ENCODE measurements at regions not wholly inside any gene's neighbourhood (a gene's known extent, or its start where the extent isn't known, plus 50 kb on each side); places are given as distances from the start of the nearest gene placed in this dataset.

- H3K27me3 ChIP-seq (ENCODE audit: control insufficient read depth in 1 of 2, insufficient read depth in 2 of 2, low read length in 2 of 2), result no peaks in the 10 kb centered on the region
- no peaks in the 10 kb centered on the region for H3K36me3 ChIP-seq (ENCODE audit: control insufficient read depth in 1 of 2, insufficient read depth in 2 of 2, low read length in 2 of 2)
- no peak overlapping the region for H3K27ac ChIP-seq (ENCODE audit: low read depth, low read length)
- no peak overlapping the region for H3K4me3 ChIP-seq (ENCODE audit: low read depth in 1 of 2, low read length in 2 of 2)
- H3K9ac ChIP-seq (ENCODE audit: low read depth in 1 of 2, low read length in 2 of 2), result no peak overlapping the region
- no peaks in the 10 kb centered on the region for H3K4me1 ChIP-seq (ENCODE audit: control insufficient read depth in 1 of 2, insufficient read depth in 2 of 2, low read length in 2 of 2)
- H3K9me3 ChIP-seq (ENCODE audit: control insufficient read depth in 1 of 2, low read length in 2 of 2), result no peaks in the 10 kb centered on the region
Observed at GRCh38 chr3:153577059-153577736, 415.2 kb downstream of the RAP2B start.

DNA sequence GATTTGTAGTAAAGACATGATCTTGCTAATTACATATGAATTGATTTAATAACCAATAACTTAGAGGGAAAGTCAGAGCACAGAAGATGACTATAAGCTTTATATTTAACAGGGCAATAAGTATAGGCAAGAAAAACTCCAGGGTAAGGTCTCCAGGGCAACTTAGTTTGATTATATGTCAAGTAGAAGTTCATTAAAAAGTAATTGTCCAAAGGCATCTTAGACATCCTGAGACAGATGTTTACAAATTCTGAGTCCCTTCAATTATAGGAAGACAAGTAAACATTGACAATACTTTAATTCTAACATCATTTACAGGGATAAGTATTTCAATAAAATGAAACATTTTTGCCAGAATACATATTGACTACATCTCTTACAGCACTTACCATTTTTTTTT is 416.0 kb downstream of the RAP2B start:
- Histone ChIP-seq H3K27me3 (ENCODE audit: control insufficient read depth in 1 of 2, insufficient read depth in 2 of 2, low read length in 2 of 2) (no peaks in the 10 kb centered on the region), H3K36me3 (ENCODE audit: control insufficient read depth in 1 of 2, insufficient read depth in 2 of 2, low read length in 2 of 2) (no peaks in the 10 kb centered on the region), H3K9me3 (ENCODE audit: control insufficient read depth in 1 of 2, low read length in 2 of 2) (no peaks in the 10 kb centered on the region), H3K4me3 (ENCODE audit: low read depth in 1 of 2, low read length in 2 of 2) (no peak overlapping the region), H3K27ac (ENCODE audit: low read depth, low read length) (no peak overlapping the region), H3K9ac (ENCODE audit: low read depth in 1 of 2, low read length in 2 of 2) (no peak overlapping the region), H3K4me1 (ENCODE audit: control insufficient read depth in 1 of 2, insufficient read depth in 2 of 2, low read length in 2 of 2) (no peaks in the 10 kb centered on the region)

DNA sequence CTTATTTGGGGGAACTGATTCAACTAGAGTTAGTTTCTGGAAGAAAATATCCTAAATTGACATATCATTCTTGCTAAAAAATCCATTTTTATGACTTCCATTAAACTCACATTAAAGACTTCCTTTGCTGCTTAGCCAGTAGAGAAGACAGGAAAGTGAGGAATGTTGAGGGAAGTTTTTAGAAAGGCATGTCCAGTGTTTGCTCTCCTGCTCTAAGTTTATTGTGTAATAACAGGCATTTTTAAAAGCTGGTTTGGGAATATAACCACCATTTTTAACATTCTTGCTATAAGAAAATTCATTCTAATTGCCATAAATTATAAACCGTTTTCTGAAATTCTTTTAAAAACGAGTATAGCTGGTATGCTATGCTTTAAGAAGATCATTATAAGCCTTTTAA is 428.0 kb downstream of the RAP2B start:
- Histone ChIP-seq H3K9me3 (ENCODE audit: control insufficient read depth in 1 of 2, low read length in 2 of 2) (no peaks in the 10 kb centered on the region), H3K36me3 (ENCODE audit: control insufficient read depth in 1 of 2, insufficient read depth in 2 of 2, low read length in 2 of 2) (no peaks in the 10 kb centered on the region), H3K4me1 (ENCODE audit: control insufficient read depth in 1 of 2, insufficient read depth in 2 of 2, low read length in 2 of 2) (no peaks in the 10 kb centered on the region)

GRCh38 chr3:153591561-153592245 is 429.7 kb downstream of the RAP2B start:
- H3K9me3 ChIP-seq (ENCODE audit: control insufficient read depth in 1 of 2, low read length in 2 of 2), result no peaks in the 10 kb centered on the region
- H3K9ac ChIP-seq (ENCODE audit: low read depth in 1 of 2, low read length in 2 of 2), result no peak overlapping the region
- H3K27ac ChIP-seq (ENCODE audit: low read depth, low read length), result no peak overlapping the region
- H3K36me3 ChIP-seq (ENCODE audit: control insufficient read depth in 1 of 2, insufficient read depth in 2 of 2, low read length in 2 of 2), result no peaks in the 10 kb centered on the region
- H3K4me3 ChIP-seq (ENCODE audit: low read depth in 1 of 2, low read length in 2 of 2), result no peak overlapping the region
- H3K4me1 ChIP-seq (ENCODE audit: control insufficient read depth in 1 of 2, insufficient read depth in 2 of 2, low read length in 2 of 2), result no peaks in the 10 kb centered on the region
- H3K27me3 ChIP-seq (ENCODE audit: control insufficient read depth in 1 of 2, insufficient read depth in 2 of 2, low read length in 2 of 2), result no peaks in the 10 kb centered on the region

More for the DNA sequence above, 428.0 kb downstream of the RAP2B start:
- Histone ChIP-seq H3K9ac (ENCODE audit: low read depth in 1 of 2, low read length in 2 of 2) (no peak overlapping the region), H3K4me3 (ENCODE audit: low read depth in 1 of 2, low read length in 2 of 2) (no peak overlapping the region), H3K27me3 (ENCODE audit: control insufficient read depth in 1 of 2, insufficient read depth in 2 of 2, low read length in 2 of 2) (no peaks in the 10 kb centered on the region), H3K27ac (ENCODE audit: low read depth, low read length) (no peak overlapping the region)

DNA sequence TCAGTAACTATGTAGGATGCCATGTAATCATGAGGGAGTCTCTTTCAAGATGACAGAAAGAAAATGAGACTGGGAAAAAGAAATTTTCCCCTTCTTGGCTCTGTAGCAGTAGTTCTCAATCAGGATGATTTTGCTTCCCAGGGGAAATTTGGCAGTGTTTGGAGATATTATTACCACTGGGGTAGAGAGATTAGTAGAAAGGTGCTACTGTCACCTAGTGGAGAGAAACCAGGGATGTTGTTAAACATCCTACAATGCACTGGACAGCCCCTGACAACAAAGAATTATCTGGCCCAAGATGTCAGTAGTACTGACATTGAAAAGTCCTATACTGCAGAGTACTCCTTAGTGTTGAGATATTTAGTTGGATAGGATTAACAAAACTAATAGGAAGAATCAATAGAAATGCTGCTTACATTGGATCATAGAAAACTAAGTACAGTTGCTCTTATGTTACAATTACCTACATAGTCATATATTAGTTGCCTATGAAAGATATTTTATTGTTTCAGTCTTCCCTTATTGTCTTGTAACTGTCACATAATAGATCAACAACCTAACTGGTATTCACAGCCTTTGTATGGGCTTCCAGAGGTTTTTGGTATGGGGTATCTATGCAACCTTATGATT is 433.3 kb downstream of the RAP2B start:
- Histone ChIP-seq H3K4me3 (ENCODE audit: low read depth in 1 of 2, low read length in 2 of 2) (no peak overlapping the region), H3K27me3 (ENCODE audit: control insufficient read depth in 1 of 2, insufficient read depth in 2 of 2, low read length in 2 of 2) (no peaks in the 10 kb centered on the region), H3K36me3 (ENCODE audit: control insufficient read depth in 1 of 2, insufficient read depth in 2 of 2, low read length in 2 of 2) (no peaks in the 10 kb centered on the region), H3K27ac (ENCODE audit: low read depth, low read length) (no peak overlapping the region), H3K9me3 (ENCODE audit: control insufficient read depth in 1 of 2, low read length in 2 of 2) (no peaks in the 10 kb centered on the region), H3K9ac (ENCODE audit: low read depth in 1 of 2, low read length in 2 of 2) (no peak overlapping the region), H3K4me1 (ENCODE audit: control insufficient read depth in 1 of 2, insufficient read depth in 2 of 2, low read length in 2 of 2) (no peaks in the 10 kb centered on the region)

GRCh38 chr3:153596401-153596800 is 434.4 kb downstream of the RAP2B start:
- Histone ChIP-seq H3K4me1 (ENCODE audit: control insufficient read depth in 1 of 2, insufficient read depth in 2 of 2, low read length in 2 of 2) (no peaks in the 10 kb centered on the region), H3K27ac (ENCODE audit: low read depth, low read length) (no peak overlapping the region), H3K36me3 (ENCODE audit: control insufficient read depth in 1 of 2, insufficient read depth in 2 of 2, low read length in 2 of 2) (no peaks in the 10 kb centered on the region), H3K9me3 (ENCODE audit: control insufficient read depth in 1 of 2, low read length in 2 of 2) (no peaks in the 10 kb centered on the region), H3K4me3 (ENCODE audit: low read depth in 1 of 2, low read length in 2 of 2) (no peak overlapping the region), H3K9ac (ENCODE audit: low read depth in 1 of 2, low read length in 2 of 2) (no peak overlapping the region), H3K27me3 (ENCODE audit: control insufficient read depth in 1 of 2, insufficient read depth in 2 of 2, low read length in 2 of 2) (no peaks in the 10 kb centered on the region)

DNA sequence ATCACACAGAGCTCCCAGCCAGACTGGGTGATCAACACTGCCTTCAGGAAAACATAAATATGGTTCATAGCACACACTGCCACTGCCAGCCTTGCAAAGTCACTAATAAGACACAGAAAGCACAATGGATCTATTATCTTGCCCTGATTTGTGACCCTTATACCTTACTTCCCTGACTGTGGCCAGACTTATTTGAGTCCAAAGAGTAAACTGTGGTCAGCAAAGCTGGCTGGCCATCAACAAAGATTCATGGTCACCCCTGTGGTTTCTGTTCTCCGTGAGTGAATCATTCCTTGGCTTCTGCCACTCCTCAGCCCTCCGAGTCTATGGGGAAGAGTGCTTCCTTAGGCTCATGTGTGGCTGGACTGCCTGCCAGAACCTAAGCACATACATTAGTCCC is 437.7 kb downstream of the RAP2B start:
- Histone ChIP-seq H3K36me3 (ENCODE audit: control insufficient read depth in 1 of 2, insufficient read depth in 2 of 2, low read length in 2 of 2) (no peaks in the 10 kb centered on the region), H3K27ac (ENCODE audit: low read depth, low read length) (no peak overlapping the region), H3K4me1 (ENCODE audit: control insufficient read depth in 1 of 2, insufficient read depth in 2 of 2, low read length in 2 of 2) (no peaks in the 10 kb centered on the region), H3K9ac (ENCODE audit: low read depth in 1 of 2, low read length in 2 of 2) (no peak overlapping the region), H3K4me3 (ENCODE audit: low read depth in 1 of 2, low read length in 2 of 2) (no peak overlapping the region), H3K9me3 (ENCODE audit: control insufficient read depth in 1 of 2, low read length in 2 of 2) (no peaks in the 10 kb centered on the region), H3K27me3 (ENCODE audit: control insufficient read depth in 1 of 2, insufficient read depth in 2 of 2, low read length in 2 of 2) (no peaks in the 10 kb centered on the region)

DNA sequence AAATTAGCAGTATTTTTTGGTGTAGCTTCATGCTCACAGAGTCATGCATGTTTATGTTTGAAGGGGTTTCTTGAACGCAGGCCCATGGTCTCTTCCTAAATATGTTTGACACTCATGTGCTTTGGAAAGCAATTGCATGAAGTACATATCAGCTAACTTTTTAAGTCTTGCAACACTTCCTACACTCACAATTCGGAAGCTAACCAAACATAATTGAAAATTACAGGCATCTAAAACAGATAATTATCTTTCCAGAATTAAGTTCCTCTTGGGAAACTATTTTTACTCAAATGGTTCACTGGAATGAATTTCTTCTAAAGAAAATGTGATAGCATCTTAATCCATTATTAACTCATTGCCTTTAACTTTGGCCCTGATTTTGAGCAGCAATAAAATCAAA is 438.9 kb downstream of the RAP2B start:
- H3K27ac ChIP-seq (ENCODE audit: low read depth, low read length), result no peak overlapping the region
- no peak overlapping the region for H3K9ac ChIP-seq (ENCODE audit: low read depth in 1 of 2, low read length in 2 of 2)
- no peaks in the 10 kb centered on the region for H3K27me3 ChIP-seq (ENCODE audit: control insufficient read depth in 1 of 2, insufficient read depth in 2 of 2, low read length in 2 of 2)
- no peaks in the 10 kb centered on the region for H3K4me1 ChIP-seq (ENCODE audit: control insufficient read depth in 1 of 2, insufficient read depth in 2 of 2, low read length in 2 of 2)
- no peaks in the 10 kb centered on the region for H3K36me3 ChIP-seq (ENCODE audit: control insufficient read depth in 1 of 2, insufficient read depth in 2 of 2, low read length in 2 of 2)
- H3K9me3 ChIP-seq (ENCODE audit: control insufficient read depth in 1 of 2, low read length in 2 of 2), result no peaks in the 10 kb centered on the region
- H3K4me3 ChIP-seq (ENCODE audit: low read depth in 1 of 2, low read length in 2 of 2), result no peak overlapping the region

GRCh38 chr3:153601374-153601853 is 439.4 kb downstream of the RAP2B start:
- no peaks in the 10 kb centered on the region for H3K27me3 ChIP-seq (ENCODE audit: control insufficient read depth in 1 of 2, insufficient read depth in 2 of 2, low read length in 2 of 2)
- H3K27ac ChIP-seq (ENCODE audit: low read depth, low read length), result no peak overlapping the region
- H3K36me3 ChIP-seq (ENCODE audit: control insufficient read depth in 1 of 2, insufficient read depth in 2 of 2, low read length in 2 of 2), result no peaks in the 10 kb centered on the region

DNA sequence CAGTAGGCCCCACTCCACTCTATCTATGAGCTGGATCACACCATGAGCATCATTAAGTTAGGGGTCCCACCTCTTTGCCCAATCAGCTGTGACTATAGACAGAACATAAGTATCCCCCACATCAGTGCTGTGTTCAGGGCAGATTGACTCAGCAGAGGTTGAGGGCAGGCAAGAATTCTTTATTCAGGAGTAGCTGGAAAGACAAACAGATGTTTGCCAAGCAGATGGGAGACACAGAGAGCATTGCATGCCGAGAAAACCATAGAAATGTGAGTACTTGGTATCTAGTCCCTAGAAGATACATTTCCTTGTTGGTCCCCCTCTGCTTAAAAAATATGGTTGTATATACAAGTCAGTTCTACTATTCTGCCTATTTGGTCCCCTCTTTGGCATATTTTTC is 440.8 kb downstream of the RAP2B start:
- Histone ChIP-seq H3K36me3 (ENCODE audit: control insufficient read depth in 1 of 2, insufficient read depth in 2 of 2, low read length in 2 of 2) (no peaks in the 10 kb centered on the region), H3K27me3 (ENCODE audit: control insufficient read depth in 1 of 2, insufficient read depth in 2 of 2, low read length in 2 of 2) (no peaks in the 10 kb centered on the region), H3K4me3 (ENCODE audit: low read depth in 1 of 2, low read length in 2 of 2) (no peak overlapping the region), H3K9ac (ENCODE audit: low read depth in 1 of 2, low read length in 2 of 2) (no peak overlapping the region), H3K9me3 (ENCODE audit: control insufficient read depth in 1 of 2, low read length in 2 of 2) (no peaks in the 10 kb centered on the region), H3K27ac (ENCODE audit: low read depth, low read length) (no peak overlapping the region), H3K4me1 (ENCODE audit: control insufficient read depth in 1 of 2, insufficient read depth in 2 of 2, low read length in 2 of 2) (no peaks in the 10 kb centered on the region)

More at GRCh38 chr3:153601374-153601853, 439.4 kb downstream of the RAP2B start:
- no peak overlapping the region for H3K9ac ChIP-seq (ENCODE audit: low read depth in 1 of 2, low read length in 2 of 2)
- H3K4me3 ChIP-seq (ENCODE audit: low read depth in 1 of 2, low read length in 2 of 2), result no peak overlapping the region
- no peaks in the 10 kb centered on the region for H3K9me3 ChIP-seq (ENCODE audit: control insufficient read depth in 1 of 2, low read length in 2 of 2)
- H3K4me1 ChIP-seq (ENCODE audit: control insufficient read depth in 1 of 2, insufficient read depth in 2 of 2, low read length in 2 of 2), result no peaks in the 10 kb centered on the region
